ENCODE measurements at regions not wholly inside any gene's neighbourhood (a gene's known extent, or its start where the extent isn't known, plus 50 kb on each side); places are given as distances from the start of the nearest gene placed in this dataset.

GRCh38 chr1:8261398-8261762, 56.5 kb upstream of the SLC45A1 start:
- DNase-seq (ENCODE audit: low read depth in 1 of 2, low spot score in 1 of 2), result no peak
- Histone ChIP-seq H3K4me3 (replicated peaks; ENCODE audit: insufficient read depth, low read length) (no peak overlapping the region), H3K27ac (replicated peaks) (no peak overlapping the region), H3K27me3 (ENCODE audit: insufficient read depth, poor library complexity, severe bottlenecking) (no peaks in the 10 kb centered on the region)
- TF ChIP-seq REST (IDR thresholded peaks at IDR 0.05; ENCODE audit: insufficient replicate concordance, low read depth) (no peak), POLR2AphosphoS5 (IDR thresholded peaks at IDR 0.05; ENCODE audit: low read depth) (no peak), SPI1 (IDR thresholded peaks at IDR 0.05; ENCODE audit: borderline replicate concordance, low read depth) (no peak)
- TF ChIP-seq, protein P1, sequence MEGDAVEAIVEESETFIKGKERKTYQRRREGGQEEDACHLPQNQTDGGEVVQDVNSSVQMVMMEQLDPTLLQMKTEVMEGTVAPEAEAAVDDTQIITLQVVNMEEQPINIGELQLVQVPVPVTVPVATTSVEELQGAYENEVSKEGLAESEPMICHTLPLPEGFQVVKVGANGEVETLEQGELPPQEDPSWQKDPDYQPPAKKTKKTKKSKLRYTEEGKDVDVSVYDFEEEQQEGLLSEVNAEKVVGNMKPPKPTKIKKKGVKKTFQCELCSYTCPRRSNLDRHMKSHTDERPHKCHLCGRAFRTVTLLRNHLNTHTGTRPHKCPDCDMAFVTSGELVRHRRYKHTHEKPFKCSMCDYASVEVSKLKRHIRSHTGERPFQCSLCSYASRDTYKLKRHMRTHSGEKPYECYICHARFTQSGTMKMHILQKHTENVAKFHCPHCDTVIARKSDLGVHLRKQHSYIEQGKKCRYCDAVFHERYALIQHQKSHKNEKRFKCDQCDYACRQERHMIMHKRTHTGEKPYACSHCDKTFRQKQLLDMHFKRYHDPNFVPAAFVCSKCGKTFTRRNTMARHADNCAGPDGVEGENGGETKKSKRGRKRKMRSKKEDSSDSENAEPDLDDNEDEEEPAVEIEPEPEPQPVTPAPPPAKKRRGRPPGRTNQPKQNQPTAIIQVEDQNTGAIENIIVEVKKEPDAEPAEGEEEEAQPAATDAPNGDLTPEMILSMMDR (IDR thresholded peaks at IDR 0.05; ENCODE audit: insufficient read depth, low read length), result no peak

DNA sequence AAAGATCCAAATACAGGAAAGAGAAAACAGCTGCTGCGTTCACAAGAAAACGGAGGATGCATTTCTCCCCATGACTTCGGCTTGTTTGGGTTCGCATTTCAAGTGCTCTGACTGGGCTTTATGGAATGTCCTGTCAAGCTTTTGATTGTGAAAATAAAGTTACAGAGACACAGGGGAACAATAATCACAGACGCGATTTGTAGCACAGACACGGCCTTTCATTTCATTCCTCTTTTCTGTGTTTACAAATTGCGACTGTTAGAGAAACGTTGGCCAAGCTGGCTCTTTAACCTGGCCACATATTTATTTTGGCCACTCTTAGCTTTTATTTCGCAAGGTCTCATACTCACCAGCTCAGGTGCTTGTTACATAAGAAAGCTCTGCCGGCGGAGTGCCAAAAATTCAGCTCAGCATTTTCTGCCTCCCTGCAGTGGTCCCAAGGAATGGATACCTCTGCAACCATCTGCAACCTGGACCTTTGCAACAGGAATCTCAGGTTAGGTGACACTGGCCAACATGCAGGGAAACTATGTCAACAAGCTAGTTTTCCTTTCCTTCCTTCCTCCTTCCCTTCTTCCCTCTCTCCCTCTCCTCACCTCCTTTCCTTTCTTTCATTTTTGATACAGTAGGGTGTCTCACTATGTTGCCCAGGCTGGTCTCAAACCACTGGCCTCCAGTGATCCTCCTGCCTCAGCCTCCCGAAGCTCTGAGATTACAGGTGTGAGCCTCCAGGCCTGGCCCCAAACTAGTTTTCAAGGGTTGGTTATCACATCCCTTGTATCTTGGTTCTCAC, 58.2 kb upstream of the SLC45A1 start:
- TF ChIP-seq GABPA (IDR thresholded peaks at IDR 0.05; ENCODE audit: low read depth) (no peak), SPI1 (IDR thresholded peaks at IDR 0.05; ENCODE audit: borderline replicate concordance, low read depth) (no peak), POLR2AphosphoS5 (IDR thresholded peaks at IDR 0.05; ENCODE audit: low read depth) (no peak), REST (IDR thresholded peaks at IDR 0.05; ENCODE audit: insufficient replicate concordance, low read depth) (no peak)
- TF ChIP-seq, protein P1 (IDR thresholded peaks at IDR 0.05; ENCODE audit: insufficient read depth, low read length), result no peak
- Histone ChIP-seq H3K27ac (replicated peaks) (no peak overlapping the region), H3K4me3 (replicated peaks; ENCODE audit: insufficient read depth, low read length) (no peak overlapping the region), H3K27me3 (ENCODE audit: insufficient read depth, poor library complexity, severe bottlenecking) (no peaks in the 10 kb centered on the region)
- DNase-seq (ENCODE audit: low read depth in 1 of 2, low spot score in 1 of 2), result no peak

DNA sequence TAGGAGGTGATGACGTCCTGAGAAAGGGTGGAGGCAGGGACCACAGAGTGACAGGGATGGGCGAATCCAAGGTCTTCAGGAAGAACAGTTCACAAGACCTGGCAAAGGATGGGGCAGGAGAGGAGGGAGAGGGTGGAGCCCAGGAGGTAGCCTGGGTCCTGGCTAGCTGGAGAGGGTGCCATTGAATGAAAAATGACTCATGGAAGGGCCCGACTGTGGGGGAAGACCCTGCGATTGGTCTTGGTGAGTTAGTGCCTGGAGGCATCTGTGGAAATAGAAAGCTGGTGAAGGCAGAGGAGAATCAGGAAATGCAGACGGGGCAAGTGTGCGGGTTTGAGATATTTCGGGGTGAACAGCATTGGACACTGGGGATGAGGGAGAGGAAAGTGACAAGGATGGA, 60.3 kb upstream of the SLC45A1 start:
- TF ChIP-seq POLR2AphosphoS5 (IDR thresholded peaks at IDR 0.05; ENCODE audit: low read depth), result no peak
- TF ChIP-seq, protein P1 (IDR thresholded peaks at IDR 0.05; ENCODE audit: insufficient read depth, low read length), result no peak
- no peak for TF ChIP-seq GABPA (IDR thresholded peaks at IDR 0.05; ENCODE audit: low read depth)
- TF ChIP-seq SPI1 (IDR thresholded peaks at IDR 0.05; ENCODE audit: borderline replicate concordance, low read depth), result no peak
- TF ChIP-seq REST (IDR thresholded peaks at IDR 0.05; ENCODE audit: insufficient replicate concordance, low read depth), result no peak
- no peak overlapping the region for H3K4me3 ChIP-seq (replicated peaks; ENCODE audit: insufficient read depth, low read length)
- no peak for DNase-seq (ENCODE audit: low read depth in 1 of 2, low spot score in 1 of 2)
- no peak overlapping the region for H3K27ac ChIP-seq (replicated peaks)
- H3K27me3 ChIP-seq (ENCODE audit: insufficient read depth, poor library complexity, severe bottlenecking), result no peaks in the 10 kb centered on the region
